Hypothalamus (tissue), 51 donors: ENCODE measurements at regions not wholly inside any gene's neighbourhood (a gene's known extent, or its start where the extent isn't known, plus 50 kb on each side); places are given as distances from the start of the nearest gene placed in this dataset.

Experiments
- DNase-seq, 51 donors: peaks; one replicate each; lab custom pipeline; 2025; lab: John Stamatoyannopoulos, UW

DNA sequence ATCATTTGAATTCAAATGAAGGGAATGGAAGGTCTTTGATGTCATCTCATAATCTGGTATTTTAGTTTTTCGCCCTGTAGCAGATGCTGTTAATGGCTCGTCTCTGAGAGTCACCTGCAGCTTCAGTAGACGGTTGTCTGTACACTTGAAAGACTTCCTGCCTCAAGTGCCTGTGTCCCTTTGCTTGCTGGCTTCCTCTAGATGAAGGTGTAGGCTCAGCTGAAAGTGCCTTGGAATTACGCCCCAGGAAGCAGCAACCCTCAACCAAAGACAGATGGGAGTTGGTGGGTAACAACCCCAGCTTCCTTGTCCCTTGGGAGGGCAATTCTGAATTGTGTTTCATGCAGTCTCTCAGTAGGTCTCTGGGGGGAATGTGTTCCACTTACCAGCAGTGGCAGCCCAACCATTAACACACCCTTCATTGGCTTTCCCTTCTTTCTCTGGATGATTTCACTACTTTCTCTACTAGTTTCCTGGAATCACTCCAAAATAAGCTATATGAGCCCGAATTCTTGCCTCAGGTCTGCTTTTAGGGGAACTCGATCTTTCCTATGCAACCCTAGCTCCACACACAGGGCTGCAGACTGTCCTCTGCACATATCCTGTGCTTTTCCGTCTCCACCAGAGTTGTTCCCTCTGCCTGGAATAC is 395.6 kb downstream of the DMAC1 start:
- no peak for DNase-seq

DNA sequence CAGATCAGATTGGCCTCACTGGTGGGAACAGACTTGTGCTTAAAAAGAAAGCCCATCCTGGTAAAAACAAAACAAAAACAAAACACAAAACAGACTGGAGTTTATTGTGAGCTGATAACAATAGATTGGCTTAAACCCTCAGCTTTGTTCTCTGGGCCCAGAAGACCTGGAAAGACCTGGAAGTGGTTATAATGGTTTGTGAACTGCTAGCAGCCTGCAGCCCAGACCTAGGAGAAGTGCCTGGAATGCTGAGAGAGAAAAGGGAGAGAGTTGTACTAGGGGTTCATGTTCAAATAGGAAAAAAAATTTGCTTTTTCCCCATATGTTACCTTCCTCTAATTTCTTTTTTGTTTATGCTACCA is 396.6 kb downstream of the DMAC1 start:
- DNase-seq = no peak

DNA sequence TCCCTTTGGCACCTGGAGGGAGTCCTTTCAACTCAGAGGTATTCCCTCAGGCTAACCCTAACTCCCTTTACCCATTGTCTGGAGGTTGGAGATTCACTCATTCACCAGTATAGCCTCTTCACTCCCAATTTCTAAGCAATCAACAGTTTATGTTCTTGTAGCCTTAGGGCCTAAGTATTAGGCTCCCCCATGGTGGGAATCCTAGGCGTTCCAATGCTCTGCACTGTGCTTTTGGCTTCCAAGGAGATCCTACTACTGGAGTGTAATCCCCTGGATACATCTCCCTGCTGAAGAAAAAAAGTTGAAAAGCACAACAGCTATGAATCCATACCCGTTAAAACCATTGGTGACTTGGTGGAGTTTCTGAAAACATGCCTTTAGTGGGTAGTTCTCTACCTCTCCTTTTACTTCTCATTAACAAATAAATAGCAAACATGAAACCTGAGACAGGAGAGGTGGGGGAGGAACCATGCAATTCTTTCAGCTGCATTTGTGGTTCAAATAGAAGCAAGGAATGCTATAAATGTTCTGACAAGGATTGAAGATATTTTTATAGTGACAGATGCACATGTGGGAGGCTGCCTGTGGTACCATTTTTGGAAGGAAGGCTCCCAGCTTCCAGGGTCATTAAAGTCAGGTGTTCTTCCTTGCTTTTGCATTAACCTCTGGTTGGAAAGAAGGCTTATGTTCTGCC is 397.1 kb downstream of the DMAC1 start:
- peak in 2 of 51 donors; percentile 3 to 15 for DNase-seq

DNA sequence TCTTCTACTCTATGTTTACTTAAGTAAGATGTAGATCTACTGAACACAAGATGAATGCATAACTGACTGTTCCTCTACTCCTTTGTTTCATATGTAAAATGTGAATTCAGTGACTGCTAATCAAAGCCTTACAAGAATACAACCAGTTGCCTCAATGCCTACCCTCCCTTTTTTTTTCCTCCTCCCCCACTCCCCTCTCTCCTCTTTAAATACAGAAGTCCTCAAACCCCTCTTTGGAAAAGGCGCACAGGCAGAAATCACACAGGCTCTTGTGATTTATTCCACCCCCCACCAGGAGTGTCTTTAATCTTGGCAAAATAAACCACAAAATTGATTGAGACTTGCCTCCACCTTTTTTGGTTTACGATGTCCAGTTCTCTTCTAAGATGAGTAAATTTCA is 398.5 kb downstream of the DMAC1 start:
- DNase-seq = no peak

DNA sequence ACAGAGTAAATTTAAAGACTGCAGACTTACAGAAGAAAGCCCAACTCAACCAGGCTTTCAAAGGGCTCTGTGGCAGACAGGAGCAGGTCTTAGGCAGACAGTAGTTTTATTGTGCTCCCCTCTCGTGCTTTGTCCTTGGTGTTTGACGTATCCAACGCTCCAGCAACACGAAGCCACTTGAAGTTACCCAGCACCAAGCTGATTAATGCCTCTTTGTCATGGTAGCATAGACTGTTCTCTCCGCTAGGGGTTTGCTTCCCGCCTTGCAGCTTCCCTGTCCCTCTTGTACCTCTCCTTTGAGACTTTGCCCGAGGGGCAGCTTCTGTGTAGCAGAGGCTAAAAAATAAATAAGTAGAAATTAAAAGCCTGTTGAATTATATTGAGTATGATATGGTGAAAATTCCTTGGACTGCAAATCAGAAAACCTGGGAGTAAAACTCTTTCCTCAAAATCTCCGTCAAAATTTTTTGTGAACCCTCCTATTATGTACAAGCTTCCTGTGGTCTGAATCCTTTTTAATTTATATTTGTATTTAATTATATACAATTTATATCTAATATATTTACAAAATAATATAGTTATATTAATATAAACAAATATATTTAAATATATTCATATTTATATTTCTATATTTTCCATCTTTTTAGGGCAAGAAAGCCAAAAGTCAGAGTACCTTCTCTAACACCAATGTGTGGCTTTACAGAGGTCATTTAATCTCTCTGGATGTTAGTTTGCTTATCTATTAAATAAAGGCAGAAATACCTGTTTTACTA is 405.4 kb downstream of the DMAC1 start:
- peak in 17 of 51 donors; percentile 1 to 47 (median 9) for DNase-seq

DNA sequence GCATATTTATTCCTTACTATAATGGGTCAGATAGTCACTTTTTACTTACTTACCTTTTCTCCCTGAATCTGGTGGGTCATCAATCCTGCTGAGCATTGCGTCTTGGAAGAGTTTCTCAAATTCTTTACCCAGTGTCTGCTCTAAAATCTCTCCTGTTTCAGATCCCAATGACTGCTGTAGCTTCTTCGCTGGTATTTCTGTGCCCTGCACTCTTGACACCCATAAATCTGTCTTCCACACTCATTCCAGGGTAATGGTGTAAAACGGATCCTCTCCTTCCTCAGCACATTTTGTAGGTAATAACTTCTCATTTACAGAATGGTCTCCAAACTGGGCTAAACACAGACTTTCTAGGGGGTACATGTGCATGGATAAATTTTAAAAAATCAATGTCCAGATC is 407.4 kb downstream of the DMAC1 start:
- no peak for DNase-seq

DNA sequence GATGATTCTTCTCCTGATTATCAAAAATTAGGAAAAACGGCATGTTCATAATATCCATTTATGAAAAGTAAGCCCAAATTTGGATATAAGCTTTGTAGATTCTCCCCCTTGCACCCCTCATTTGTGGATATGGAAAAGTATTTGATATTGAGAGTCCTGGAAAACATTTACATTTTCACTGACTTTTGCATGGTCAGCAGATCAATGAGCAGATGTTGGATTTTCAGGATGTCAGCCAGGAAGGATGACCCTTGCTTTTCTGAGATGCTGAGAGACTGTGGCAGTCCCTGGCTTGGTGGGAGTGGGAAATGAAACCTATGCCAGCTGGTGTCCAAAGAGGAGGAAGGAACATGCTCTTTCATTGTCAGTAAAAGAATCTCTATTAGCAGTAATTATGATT is 410.8 kb downstream of the DMAC1 start:
- DNase-seq = no peak

DNA sequence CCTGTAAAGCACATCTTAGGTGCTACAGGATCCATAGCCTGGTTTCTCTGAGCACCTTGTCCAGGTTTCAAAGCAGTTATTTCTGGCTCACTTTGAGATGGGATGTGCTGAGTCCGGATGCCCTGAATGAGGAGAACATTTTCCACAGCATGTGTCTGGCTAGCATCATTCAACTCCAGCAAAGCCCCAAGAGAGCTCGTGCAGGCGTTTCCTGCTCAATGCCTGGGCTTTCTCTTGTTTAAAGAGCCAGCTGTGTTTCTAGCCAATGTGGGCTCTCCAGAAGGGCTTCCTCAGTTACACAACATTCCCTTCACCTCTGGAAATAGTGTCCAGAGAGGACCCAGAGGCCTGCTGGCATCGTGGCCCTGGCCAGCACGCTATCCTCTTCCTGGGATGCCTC is 411.7 kb downstream of the DMAC1 start:
- no peak for DNase-seq

DNA sequence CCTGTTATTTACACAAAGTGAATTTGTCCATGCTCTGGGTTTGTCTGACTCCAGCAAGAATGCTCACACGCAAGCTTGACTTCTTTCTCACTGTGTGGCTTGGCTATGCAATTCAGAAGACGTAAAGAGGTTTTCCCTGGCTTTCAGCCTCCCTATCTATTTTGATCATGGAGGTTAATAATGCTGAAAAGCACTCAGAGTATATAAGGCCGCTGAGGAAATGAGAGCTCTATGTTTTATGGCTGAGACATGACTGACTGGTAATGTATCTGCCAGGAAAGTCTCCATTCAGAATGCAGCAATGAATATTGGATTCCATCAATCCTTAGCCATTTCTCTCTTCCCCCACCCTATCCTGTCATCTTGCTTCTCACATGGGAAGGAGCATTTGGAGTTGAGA is 417.3 kb downstream of the DMAC1 start:
- DNase-seq = no peak

DNA sequence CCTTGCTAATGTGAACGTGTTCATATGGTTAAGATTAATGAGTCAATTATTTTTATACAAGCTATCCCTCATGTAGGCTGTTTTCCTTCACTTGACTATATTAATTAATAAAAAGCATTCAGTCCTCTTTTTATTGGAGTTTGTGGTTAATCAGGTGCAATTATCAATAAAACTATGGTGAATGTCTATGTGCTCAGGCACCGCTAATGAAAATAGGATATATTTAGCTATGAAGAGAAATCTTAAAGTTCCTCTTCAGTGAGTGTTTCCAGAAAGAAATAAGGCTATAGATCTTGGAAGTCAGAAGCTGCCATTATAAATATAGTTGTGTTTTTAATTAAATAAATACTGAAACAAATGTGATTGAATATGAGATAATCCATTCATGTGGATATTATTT is 422.1 kb downstream of the DMAC1 start:
- no peak for DNase-seq

DNA sequence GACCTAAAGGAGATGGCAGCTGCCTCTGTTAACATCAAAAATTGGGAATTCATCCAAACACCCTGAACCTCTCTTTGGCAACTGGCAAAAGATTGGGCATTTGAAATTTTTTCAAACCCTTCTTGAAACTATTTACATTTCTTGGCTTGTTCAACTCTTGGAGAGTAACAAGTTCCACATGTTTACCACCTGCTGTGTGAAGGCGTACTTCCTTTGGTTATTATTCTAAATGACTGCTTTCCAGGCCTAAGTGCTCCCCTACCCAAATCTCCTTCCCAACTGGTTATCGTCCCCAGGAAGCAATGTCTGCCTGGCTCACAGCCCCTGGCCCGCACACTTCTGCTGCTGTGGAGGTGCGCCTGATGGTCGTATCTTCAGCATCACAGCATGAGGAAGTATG is 422.7 kb downstream of the DMAC1 start:
- DNase-seq = no peak

DNA sequence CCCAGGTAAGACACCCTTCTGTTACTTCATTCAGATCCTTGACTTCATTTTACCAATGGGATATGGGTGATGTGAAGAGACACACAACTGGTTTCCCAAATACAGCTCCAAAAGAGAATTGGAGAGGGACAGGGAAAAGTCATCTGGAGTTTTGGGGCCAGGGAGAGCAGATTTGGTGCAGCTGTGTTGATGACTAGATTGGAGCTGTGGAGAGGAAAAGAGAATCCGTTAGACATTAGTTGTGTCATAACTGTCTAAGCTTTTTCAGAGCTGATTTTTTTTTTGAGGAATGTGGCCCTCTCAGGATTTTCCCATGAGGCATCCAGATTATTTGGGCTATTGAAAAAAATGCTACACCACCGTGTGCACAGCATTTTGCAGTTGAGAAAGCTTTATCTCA is 423.4 kb downstream of the DMAC1 start:
- DNase-seq = no peak

DNA sequence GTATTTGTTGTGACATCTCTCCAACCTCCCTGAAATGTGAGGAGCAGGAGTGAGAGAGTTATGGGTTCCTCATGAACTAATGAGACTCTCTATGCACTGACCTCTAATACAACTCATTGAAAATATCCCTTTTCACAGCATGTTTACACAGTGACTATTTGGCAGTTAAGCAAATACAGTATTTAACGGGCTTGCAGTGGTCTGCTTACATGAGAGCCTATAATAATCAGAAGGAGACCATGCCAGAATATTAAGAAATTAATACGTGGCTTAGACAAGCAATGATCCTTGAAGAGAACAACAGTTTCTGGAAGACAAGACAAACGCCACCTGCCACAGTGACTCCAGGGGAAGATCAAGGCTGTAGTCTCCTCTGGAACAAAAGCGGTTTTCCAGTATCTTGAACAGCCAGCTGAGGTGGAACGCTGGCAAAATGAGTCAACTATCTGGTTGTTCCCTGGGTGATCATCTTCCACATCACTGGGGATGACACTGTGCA is 424.5 kb downstream of the DMAC1 start:
- no peak for DNase-seq

DNA sequence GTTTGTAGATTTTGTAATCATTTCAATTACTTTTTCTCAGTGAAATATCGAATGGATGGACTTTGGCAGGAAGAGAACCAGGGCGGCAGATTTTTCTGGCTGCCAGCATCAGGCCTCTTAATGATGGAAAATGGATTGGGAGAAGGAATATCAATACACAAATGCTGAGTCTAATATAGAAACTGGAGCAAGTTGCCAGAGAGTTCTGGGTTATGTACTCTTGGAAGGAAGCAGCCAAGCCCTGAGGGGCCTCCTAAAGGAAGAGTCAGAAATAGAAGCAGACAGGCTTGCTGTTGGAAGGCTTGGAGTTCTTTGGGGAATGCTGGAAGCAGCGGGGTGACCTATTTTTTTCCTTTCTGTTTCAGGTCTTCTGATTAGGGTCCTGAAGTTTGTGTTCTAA is 428.6 kb downstream of the DMAC1 start:
- no peak for DNase-seq

DNA sequence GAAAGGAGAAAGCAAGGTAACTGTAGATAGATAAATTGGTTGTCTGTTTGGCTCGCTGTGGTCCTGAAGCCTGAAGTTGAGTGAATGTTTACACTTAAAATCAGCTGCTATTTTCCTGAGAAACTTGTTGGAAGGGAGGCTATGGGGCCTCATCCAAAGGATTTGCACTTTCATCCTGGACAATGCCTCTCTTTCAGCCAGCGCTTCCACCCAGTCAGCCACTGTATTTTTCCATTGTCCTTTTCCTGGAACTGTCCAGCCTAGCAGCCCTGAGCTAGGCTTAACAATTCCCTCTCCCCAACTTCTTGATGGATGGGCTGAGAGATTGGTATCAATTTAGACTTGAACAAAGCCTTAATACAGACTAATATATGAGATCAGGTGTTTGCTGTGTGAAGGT is 429.2 kb downstream of the DMAC1 start:
- DNase-seq = peak in 11 of 51 donors; percentile 1 to 36 (median 22)

DNA sequence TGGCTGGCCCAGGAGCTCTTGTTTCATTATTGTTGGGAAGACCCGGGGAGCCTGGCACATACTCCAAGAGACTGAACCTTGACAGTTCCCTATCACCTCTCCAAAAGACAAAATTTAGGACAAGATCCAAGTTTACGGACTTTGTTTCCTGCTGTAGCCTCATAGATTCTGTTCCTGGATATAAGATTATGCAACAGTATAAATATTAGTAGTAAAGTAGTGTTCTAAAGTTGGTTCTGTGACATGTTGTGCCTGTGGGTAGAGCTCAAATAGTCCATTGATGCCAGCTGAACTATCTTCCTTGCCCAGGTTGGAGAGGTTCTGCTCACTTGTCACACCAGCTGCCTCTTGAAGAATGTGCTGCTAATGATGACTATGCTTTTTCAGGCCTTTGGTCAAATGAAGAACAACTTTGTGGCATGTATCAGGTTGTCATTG is 430.2 kb downstream of the DMAC1 start:
- DNase-seq = no peak

DNA sequence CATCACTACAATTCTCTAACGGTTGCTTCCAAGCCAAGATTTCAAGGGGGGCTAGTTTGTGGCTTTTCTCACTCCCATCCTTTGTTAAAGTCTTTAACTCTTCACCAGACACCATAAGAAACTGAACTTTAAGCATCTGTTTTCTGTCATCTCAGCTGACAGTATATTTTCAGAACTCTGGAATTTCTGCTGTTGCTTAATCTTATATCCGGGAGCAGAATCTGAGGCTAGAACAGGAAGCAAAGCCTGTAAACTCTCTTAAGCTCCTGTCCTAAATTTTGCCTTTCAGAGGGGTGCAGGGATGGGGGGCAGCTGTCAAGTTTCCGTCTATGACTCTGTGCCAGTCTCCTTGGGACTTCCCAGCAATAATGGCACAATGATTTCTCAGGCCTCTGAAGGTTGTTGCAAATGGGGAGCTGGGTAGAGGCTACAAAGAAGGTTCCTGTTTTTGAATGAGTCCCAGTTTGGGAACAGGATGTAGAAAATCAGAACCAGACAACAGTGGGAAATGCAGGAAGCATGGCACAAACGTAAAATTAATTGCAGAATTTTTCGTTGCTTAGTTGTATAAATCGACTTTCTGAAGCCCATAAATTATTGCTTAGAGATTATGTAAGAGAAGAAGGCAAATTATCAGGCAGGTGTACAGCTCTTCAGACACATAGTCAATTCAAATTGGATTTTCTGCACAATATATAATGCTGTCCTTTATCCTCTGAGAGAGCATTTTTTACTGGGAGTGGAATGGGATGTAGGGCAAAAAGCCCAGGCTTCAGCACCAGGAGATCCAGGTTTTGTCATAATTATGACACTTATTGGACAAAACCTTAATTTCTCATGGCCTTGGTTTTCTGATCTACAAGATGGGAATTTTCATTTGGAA is 430.9 kb downstream of the DMAC1 start:
- no peak for DNase-seq

DNA sequence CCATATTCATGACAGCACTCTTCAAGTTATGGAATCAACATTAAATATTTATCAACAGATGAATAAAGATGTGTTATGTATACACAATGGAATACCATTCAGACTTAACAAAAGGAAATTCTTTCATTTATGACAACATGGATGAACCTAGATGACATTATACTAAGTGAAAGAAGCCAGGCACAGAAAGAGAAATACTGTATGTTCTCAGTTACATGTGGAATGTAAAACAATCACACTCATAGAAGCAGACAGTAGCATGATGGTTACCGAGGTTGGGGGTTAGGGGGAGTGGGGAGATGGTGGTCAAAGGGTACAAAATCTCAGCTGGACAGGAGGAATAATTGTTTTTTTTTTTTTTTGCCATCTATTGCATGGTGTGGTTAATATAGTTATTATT is 431.9 kb downstream of the DMAC1 start:
- DNase-seq = no peak

DNA sequence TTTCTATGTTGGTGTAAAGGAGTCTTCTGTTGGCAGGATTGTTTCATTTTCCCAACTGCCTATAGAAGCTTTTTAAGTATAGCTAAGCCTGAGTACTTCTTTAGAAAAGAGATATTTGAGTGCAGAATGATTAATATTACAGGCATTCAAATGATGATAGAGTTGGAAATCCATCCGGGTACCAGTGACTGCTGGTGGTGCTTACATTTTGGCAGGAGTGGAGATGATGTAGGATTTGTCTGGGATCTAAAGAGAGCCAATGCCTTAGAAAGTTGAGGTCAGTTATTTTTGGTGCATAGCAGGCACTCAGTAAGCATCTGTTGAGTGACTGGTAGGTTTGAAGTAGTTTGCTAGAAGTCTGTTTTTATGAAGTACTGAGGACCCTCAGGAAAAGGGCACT is 433.5 kb downstream of the DMAC1 start:
- no peak for DNase-seq

DNA sequence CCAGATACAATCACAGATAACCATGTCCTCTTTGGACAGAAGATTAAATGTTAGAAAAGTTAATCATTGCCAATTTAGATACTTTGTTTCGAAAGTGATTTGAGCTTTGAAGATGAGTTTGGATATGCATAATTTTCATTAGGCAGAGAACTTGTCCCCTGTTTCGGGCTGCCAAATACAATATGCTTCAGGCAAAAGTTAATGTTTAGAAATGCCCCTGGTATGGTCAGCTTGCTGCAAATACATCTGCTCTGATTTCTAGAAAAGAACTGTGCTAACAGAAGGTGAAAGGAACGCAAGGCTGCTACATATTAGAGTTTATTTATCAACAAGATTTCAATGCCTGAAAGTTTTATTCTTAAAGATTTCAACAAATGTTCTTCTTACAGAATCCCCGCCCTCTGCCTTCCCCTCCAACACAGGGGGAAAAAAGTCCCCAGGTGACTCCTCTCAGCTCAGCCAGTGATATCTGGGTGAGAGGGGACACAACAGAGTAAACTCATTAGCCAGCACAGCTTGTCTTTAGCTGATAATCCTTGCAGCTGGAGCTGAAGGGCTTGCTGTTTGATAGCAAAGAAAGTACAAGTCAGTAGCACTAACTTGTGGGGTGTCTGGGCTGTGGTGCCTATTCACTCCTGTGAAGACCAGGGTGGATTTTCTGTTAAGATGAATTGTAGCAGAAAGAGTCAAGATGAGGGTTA is 435.7 kb downstream of the DMAC1 start:
- no peak for DNase-seq
